Upper lobe of right lung (tissue), 1 donor: ENCODE measurements at regions not wholly inside any gene's neighbourhood (a gene's known extent, or its start where the extent isn't known, plus 50 kb on each side); places are given as distances from the start of the nearest gene placed in this dataset.

Experiments
- ATAC-seq: fragments of 200-7000 bp; cut with Tn5 transposase; one replicate; pipeline ENCODE4 v1.9.1; 2020; ENCODE audit warnings: mild to moderate bottlenecking, moderate library complexity
- DNase-seq: peaks from one replicate; pipeline ENCODE4 v3.0.0-alpha.2; 2020
- H3K27ac ChIP-seq: fragments of 200-600 bp; one replicate; pipeline ENCODE4 v1.8.0; 2022
- H3K27me3 ChIP-seq: fragments of 200-600 bp; one replicate; pipeline ENCODE4 v1.8.0; 2022; ENCODE audit warnings: mild to moderate bottlenecking
- H3K36me3 ChIP-seq: fragments of 200-600 bp; one replicate; pipeline ENCODE4 v1.8.0; 2022
- H3K4me1 ChIP-seq: fragments of 200-600 bp; one replicate; pipeline ENCODE4 v1.8.0; 2022
- H3K4me3 ChIP-seq: fragments of 200-600 bp; one replicate; pipeline ENCODE4 v1.8.0; 2022; ENCODE audit warnings: mild to moderate bottlenecking
- H3K9me3 ChIP-seq: fragments of 200-600 bp; one replicate; pipeline ENCODE4 v1.8.0; 2022
- CTCF ChIP-seq: fragments of 200-600 bp; IDR thresholded peaks from one replicate; pipeline ENCODE4 v1.8.0; 2022; ENCODE audit warnings: antibody characterized with exemption
- intact Hi-C: fragments of 100-400 bp; cut with DNase I; formaldehyde crosslinking; loops from one replicate; pipeline ENCODE4 v1.11.0; 2022
- donor health status: DM: no; HTN: yes; CAD: no; lungs with severe emphysema.

- no peaks in the 10 kb centered on the region for H3K9me3 ChIP-seq
- intact Hi-C loops = no loop called here
- H3K27me3 ChIP-seq = no peaks in the 10 kb centered on the region
- no peak for TF ChIP-seq CTCF
- peaks cover 9% of the 10 kb centered on the region for H3K4me1 ChIP-seq
- DNase-seq = no peak
- H3K4me3 ChIP-seq = no peak overlapping the region
- no peaks in the 10 kb centered on the region for H3K36me3 ChIP-seq
- H3K27ac ChIP-seq = no peak overlapping the region
- ATAC-seq = no peak
These were observed 92.8 kb upstream of the PPP2R5A start for GRCh38 chr1:212192261-212192998.

GRCh38 chr1:212196355-212196754 is 88.9 kb upstream of the PPP2R5A start:
- no peak for ATAC-seq
- no peaks in the 10 kb centered on the region for H3K9me3 ChIP-seq
- H3K27me3 ChIP-seq = no peaks in the 10 kb centered on the region
- intact Hi-C loops = no loop called here
- no peak for TF ChIP-seq CTCF
- H3K4me3 ChIP-seq = no peak overlapping the region
- no peaks in the 10 kb centered on the region for H3K4me1 ChIP-seq
- no peak for DNase-seq
- no peaks in the 10 kb centered on the region for H3K36me3 ChIP-seq
- H3K27ac ChIP-seq = no peak overlapping the region

GRCh38 chr1:212201461-212201860 is 83.7 kb upstream of the PPP2R5A start:
- DNase-seq (no peak), ATAC-seq (no peak)
- Histone ChIP-seq H3K27ac (no peak overlapping the region), H3K36me3 (no peaks in the 10 kb centered on the region), H3K4me1 (no peaks in the 10 kb centered on the region), H3K27me3 (no peaks in the 10 kb centered on the region), H3K4me3 (no peak overlapping the region), H3K9me3 (no peaks in the 10 kb centered on the region)
- intact Hi-C loops = no loop called here
- TF ChIP-seq CTCF = no peak

GRCh38 chr1:212203630-212204029 is 81.6 kb upstream of the PPP2R5A start:
- Histone ChIP-seq H3K27ac (no peak overlapping the region), H3K9me3 (no peaks in the 10 kb centered on the region), H3K4me3 (no peak overlapping the region), H3K27me3 (no peaks in the 10 kb centered on the region), H3K36me3 (no peaks in the 10 kb centered on the region), H3K4me1 (no peaks in the 10 kb centered on the region)
- ATAC-seq (no peak), DNase-seq (no peak)
- no peak for TF ChIP-seq CTCF
- intact Hi-C loops = no loop called here

GRCh38 chr1:212205006-212205405 is 80.2 kb upstream of the PPP2R5A start:
- intact Hi-C loops = no loop called here
- Histone ChIP-seq H3K4me3 (no peak overlapping the region), H3K27ac (no peak overlapping the region), H3K27me3 (no peaks in the 10 kb centered on the region), H3K36me3 (no peaks in the 10 kb centered on the region), H3K9me3 (no peaks in the 10 kb centered on the region), H3K4me1 (no peaks in the 10 kb centered on the region)
- no peak for TF ChIP-seq CTCF
- DNase-seq (no peak), ATAC-seq (no peak)

GRCh38 chr1:212205843-212206242 is 79.4 kb upstream of the PPP2R5A start:
- Histone ChIP-seq H3K4me1 (no peaks in the 10 kb centered on the region), H3K27me3 (no peaks in the 10 kb centered on the region), H3K4me3 (no peak overlapping the region), H3K36me3 (no peaks in the 10 kb centered on the region), H3K9me3 (no peaks in the 10 kb centered on the region), H3K27ac (no peak overlapping the region)
- DNase-seq = no peak
- TF ChIP-seq CTCF = no peak
- intact Hi-C loops = no loop called here
- no peak for ATAC-seq
